ENCODE measurements at regions not wholly inside any gene's neighbourhood (a gene's known extent, or its start where the extent isn't known, plus 50 kb on each side); places are given as distances from the start of the nearest gene placed in this dataset.

GRCh38 chr11:15539645-15540044 lies 424.9 kb downstream of the INSC start:
- FAIRE-seq: no peak
- in situ Hi-C loops (cut with MboI): no loop called here
- Histone ChIP-seq H3K4me3 (no peak overlapping the region), H3K9me3 (replicated peaks; ENCODE audit: control insufficient read depth, insufficient read depth, low read depth, low read length) (no peaks in the 10 kb centered on the region), H4K20me1 (replicated peaks; ENCODE audit: control insufficient read depth, insufficient read depth, low read length) (no peaks in the 10 kb centered on the region), H3K36me3 (ENCODE audit: control insufficient read depth, insufficient read depth, low read length) (no peaks in the 10 kb centered on the region), H3K9ac (ENCODE audit: insufficient read depth in 1 of 2, low read depth in 2 of 2, low read length in 2 of 2) (no peak overlapping the region), H3K27ac (ENCODE audit: extremely low read depth, low read depth, low read length) (no peak overlapping the region), H3K9me1 (ENCODE audit: control insufficient read depth, insufficient read depth, low read length) (no peaks in the 10 kb centered on the region), H3K4me1 (replicated peaks in 1 of 2; ENCODE audit: control insufficient read depth in 2 of 2, insufficient read depth in 2 of 2, low read length in 2 of 2) (no peaks in the 10 kb centered on the region), H3K27me3 (ENCODE audit: control insufficient read depth in 2 of 2, insufficient read depth in 2 of 2, low read length in 2 of 2) (peaks cover 3 to 4% of the 10 kb centered on the region in 2 experiments; a peak in 3 of 5 replicates), H3K79me2 (ENCODE audit: control insufficient read depth, insufficient read depth, low read length) (no peaks in the 10 kb centered on the region), H2AFZ (ENCODE audit: low read depth, low read length) (no peak overlapping the region), H3K4me2 (ENCODE audit: insufficient read depth, low read length) (no peak overlapping the region)
- DNase-seq (ENCODE audit: extremely low read depth in 1 of 4, low spot score in 3 of 4): no peak
- WGBS (ENCODE audit: insufficient coverage, low coverage, missing lambda C conversion rate): 3% methylated on average over 4 of the region's 4 CpGs
- CTCF ChIA-PET (ENCODE audit: low intra/inter-chr PET ratio): no interaction called here
- no peak for ATAC-seq
- intact Hi-C loops (cut with micrococcal nuclease): no loop called here
- TF ChIP-seq TAF9B (IDR thresholded peaks at IDR 0.05; ENCODE audit: partially characterized antibody) (no peak), MCM5 (IDR thresholded peaks at IDR 0.05; ENCODE audit: low read depth) (no peak), NFE2 (IDR thresholded peaks at IDR 0.05; ENCODE audit: low read depth) (no peak), STAT5B (CRISPR knock-in tag; IDR thresholded peaks at IDR 0.05) (no peak), SNIP1 (IDR thresholded peaks at IDR 0.05; ENCODE audit: low read depth) (no peak), SREBF1 (IDR thresholded peaks at IDR 0.05; ENCODE audit: borderline replicate concordance, low read depth, low read length) (no peak), PTRF (tag; IDR thresholded peaks at IDR 0.05) (no peak), RBM39 (optimal IDR thresholded peaks at IDR 0.05; ENCODE audit: low read depth, low read length) (no peak), ZNF347 (CRISPR knock-in tag; IDR thresholded peaks at IDR 0.05; ENCODE audit: low read depth) (no peak), ZNF57 (CRISPR knock-in tag; IDR thresholded peaks at IDR 0.05) (no peak), HIVEP1 (CRISPR knock-in tag; IDR thresholded peaks at IDR 0.05) (no peak)
- TF ChIP-seq, protein P1, sequence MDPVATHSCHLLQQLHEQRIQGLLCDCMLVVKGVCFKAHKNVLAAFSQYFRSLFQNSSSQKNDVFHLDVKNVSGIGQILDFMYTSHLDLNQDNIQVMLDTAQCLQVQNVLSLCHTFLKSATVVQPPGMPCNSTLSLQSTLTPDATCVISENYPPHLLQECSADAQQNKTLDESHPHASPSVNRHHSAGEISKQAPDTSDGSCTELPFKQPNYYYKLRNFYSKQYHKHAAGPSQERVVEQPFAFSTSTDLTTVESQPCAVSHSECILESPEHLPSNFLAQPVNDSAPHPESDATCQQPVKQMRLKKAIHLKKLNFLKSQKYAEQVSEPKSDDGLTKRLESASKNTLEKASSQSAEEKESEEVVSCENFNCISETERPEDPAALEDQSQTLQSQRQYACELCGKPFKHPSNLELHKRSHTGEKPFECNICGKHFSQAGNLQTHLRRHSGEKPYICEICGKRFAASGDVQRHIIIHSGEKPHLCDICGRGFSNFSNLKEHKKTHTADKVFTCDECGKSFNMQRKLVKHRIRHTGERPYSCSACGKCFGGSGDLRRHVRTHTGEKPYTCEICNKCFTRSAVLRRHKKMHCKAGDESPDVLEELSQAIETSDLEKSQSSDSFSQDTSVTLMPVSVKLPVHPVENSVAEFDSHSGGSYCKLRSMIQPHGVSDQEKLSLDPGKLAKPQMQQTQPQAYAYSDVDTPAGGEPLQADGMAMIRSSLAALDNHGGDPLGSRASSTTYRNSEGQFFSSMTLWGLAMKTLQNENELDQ (CRISPR knock-in tag; IDR thresholded peaks at IDR 0.05; ENCODE audit: borderline replicate concordance): no peak
- BruUV-seq (replicated peaks): no TSS peak
- POLR2A ChIA-PET: no interaction called here
